ENCODE measurements at regions not wholly inside any gene's neighbourhood (a gene's known extent, or its start where the extent isn't known, plus 50 kb on each side); places are given as distances from the start of the nearest gene placed in this dataset.
A peak's percentile ranks its signal among the peaks of the same experiment; 100 is the strongest.

DNA sequence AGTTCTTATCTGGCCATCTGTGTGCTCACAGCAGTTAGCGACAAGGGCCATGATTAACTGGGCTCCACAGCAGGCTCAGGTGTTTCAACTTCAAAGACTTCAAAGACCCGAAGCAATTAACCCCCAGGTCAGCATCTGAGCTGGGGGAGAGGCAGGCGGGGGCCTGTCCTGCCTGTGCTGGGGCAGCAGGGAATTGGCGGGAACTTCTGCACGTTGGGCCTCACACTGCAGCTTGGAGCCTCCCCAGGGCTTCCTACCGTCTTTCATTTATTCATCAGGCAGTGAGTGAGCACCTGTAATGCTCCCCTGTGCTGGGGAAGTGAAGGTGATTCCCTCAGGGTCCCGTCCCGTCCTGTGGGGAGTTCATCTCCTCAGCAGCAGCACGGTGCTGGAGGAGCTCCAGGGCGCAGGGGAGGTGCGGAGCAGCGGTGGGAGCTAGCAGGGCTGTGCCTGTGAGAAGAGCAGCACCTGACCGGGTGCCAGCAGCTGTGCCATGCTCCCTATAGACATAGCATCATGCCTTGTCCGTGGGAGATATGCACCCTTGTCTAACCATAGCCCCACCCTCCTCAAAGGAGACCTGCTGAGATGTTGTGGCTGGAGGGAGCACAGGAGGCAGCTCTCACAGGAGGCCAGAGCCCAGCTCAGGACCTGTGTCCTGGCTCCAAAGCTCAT lies 51.8 kb upstream of the FRMD1 start:
- intact Hi-C loops (cut with DNase I): loop anchor here in 9 of 10 donors (5.0 to 10.0 kb wide), 5 partner anchors 69 to 656 kb away; no protein-coding TSS in a partner anchor
- H3K4me1 ChIP-seq: peaks cover 0 to 23% (median 17%) of the 10 kb centered on the region in 12 donors
- H3K36me3 ChIP-seq: no peaks in the 10 kb centered on the region
- H3K27ac ChIP-seq: no peak overlapping the region
- 84 to 90% (median 85%) methylated on average over 14 of the region's 14 CpGs for WGBS, 4 donors
- no peak for DNase-seq
- TF ChIP-seq POLR2A (IDR thresholded peaks at IDR 0.05): no peak
- TF ChIP-seq, protein P1, sequence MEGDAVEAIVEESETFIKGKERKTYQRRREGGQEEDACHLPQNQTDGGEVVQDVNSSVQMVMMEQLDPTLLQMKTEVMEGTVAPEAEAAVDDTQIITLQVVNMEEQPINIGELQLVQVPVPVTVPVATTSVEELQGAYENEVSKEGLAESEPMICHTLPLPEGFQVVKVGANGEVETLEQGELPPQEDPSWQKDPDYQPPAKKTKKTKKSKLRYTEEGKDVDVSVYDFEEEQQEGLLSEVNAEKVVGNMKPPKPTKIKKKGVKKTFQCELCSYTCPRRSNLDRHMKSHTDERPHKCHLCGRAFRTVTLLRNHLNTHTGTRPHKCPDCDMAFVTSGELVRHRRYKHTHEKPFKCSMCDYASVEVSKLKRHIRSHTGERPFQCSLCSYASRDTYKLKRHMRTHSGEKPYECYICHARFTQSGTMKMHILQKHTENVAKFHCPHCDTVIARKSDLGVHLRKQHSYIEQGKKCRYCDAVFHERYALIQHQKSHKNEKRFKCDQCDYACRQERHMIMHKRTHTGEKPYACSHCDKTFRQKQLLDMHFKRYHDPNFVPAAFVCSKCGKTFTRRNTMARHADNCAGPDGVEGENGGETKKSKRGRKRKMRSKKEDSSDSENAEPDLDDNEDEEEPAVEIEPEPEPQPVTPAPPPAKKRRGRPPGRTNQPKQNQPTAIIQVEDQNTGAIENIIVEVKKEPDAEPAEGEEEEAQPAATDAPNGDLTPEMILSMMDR (IDR thresholded peaks at IDR 0.05): no peak
- H3K27me3 ChIP-seq: no peaks in the 10 kb centered on the region
- no peak for ATAC-seq
- no peak overlapping the region for H3K4me3 ChIP-seq
- no peaks in the 10 kb centered on the region for H3K9me3 ChIP-seq

DNA sequence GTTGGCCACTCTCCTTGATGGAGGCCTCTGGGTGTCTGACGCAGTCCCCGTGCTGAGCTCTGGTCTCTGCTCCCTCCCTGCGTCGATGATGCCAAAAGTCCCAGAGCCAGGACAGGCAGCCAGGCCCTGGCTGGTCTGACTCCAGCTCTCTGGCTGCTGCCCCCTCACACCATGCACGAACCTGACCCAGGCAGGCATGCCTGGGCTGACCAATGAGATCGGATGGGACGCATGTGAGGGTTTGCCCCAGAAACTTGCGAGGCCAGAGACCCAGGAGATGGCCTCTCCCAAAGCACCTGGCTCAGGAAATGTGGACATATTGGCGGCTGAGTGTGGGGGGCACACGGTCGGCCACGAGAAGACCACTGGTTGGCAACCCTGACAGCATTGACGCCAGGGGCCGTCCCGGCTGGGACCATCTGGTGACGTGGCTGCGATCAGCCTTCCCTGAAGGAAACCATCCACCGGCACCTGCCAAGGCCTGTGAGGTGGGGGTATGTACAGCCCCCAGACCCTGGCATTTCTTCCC lies 51.2 kb upstream of the FRMD1 start:
- H3K9me3 ChIP-seq: no peaks in the 10 kb centered on the region
- intact Hi-C loops (cut with DNase I): loop anchor here in 9 of 10 donors (5.0 to 10.0 kb wide), 5 partner anchors 68 to 655 kb away; no protein-coding TSS in a partner anchor
- TF ChIP-seq, protein P1 (IDR thresholded peaks at IDR 0.05): no peak
- TF ChIP-seq POLR2A (IDR thresholded peaks at IDR 0.05): no peak
- H3K4me1 ChIP-seq: peaks cover 0 to 23% (median 17%) of the 10 kb centered on the region in 12 donors
- H3K27ac ChIP-seq: no peak overlapping the region
- H3K36me3 ChIP-seq: no peaks in the 10 kb centered on the region
- 82 to 90% (median 88%) methylated on average over 14 to 18 of the region's 18 CpGs for WGBS, 4 donors
- H3K27me3 ChIP-seq: no peaks in the 10 kb centered on the region
- DNase-seq (peak in 2 of 5 donors; percentile 15 to 58), ATAC-seq (peak in 2 of 4 donors; percentile 21 to 40)
- no peak overlapping the region for H3K4me3 ChIP-seq

DNA sequence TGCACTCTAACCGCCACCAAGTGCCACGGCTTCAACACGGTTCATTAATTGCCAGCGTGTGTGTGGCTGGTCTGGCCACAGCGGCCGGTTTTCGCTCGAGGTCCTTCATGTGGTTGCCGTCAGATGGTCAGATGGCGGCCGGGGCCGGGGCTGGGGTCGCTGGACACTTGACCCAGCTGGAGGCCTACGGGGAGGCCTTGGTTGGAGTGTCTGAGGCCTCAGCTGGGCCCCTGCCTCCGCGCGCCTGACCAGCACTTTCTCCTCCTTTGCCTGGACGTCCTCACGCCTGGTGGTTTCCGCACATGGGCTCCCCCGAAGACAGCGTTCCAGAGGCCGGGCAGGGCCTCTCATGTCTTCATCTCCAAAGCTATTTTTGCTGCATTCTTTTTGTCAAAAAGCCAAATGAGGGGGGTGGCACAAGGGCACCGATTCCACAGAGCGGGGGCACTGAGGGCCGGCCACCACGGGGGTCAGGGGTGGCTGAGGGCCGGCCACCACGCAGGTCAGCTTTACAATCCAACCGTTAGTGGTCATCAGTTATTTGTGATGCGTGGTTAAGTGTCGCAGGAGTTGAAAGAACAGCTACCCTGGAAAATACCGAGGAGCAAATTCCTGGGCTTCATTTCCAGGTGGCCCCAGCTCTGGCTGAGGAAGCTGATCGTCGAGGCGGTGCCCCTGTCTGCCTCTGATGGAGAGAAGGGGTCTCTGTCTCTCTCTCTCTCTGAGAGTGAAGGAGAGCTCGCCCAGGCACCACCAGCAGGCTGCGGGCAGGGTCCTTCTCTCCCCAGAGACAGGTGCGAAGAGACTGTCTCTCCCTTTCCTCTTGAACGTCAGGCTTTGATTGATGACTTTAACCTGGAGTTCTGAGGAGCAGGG lies 50.5 kb upstream of the FRMD1 start:
- Histone ChIP-seq H3K4me3 (no peak overlapping the region), H3K4me1 (peaks cover 0 to 23% (median 17%) of the 10 kb centered on the region in 12 donors), H3K27ac (no peak overlapping the region), H3K9me3 (no peaks in the 10 kb centered on the region), H3K36me3 (no peaks in the 10 kb centered on the region), H3K27me3 (no peaks in the 10 kb centered on the region)
- ATAC-seq (no peak), DNase-seq (no peak)
- intact Hi-C loops (cut with DNase I): loop anchor here (5.0 to 10.0 kb wide), 5 partner anchors 67 to 655 kb away; no protein-coding TSS in a partner anchor
- WGBS, 4 donors: 91 to 95% (median 93%) methylated on average over 38 to 40 of the region's 40 CpGs
- TF ChIP-seq, protein P1 (IDR thresholded peaks at IDR 0.05): no peak
- TF ChIP-seq POLR2A (IDR thresholded peaks at IDR 0.05): no peak

Measured in heart left ventricle (tissue), 16 donors.